GM18870 (cell line): ENCODE measurements at regions not wholly inside any gene's neighbourhood (a gene's known extent, or its start where the extent isn't known, plus 50 kb on each side); places are given as distances from the start of the nearest gene placed in this dataset.

Experiments used
- ATAC-seq: cut with Tn5 transposase; IDR thresholded peaks from one replicate; pipeline ENCODE4 v1.9.1; 2021; ENCODE audit warnings: moderate library complexity; ENCODE audit not compliant: unreplicated experiment

DNA sequence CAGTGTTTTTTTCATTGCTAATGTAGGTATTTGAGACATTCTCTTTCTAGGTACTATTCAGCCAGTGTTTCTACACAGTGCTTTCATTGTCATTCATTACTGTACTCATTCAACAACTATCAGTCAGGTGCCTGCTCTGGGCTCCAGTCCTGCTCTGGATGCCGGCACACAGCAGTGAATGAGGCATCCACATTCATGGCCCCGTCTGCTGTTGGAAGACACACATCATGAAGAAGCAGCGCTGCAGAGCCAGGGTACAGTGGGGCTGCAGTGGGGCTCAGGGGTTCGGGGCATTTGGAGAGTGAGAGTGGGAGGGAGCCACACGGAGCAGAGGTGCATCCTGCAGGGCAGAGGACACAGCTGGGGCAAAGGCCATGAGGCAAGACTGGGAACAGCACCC lies 737.2 kb upstream of the RAB6C start:
- no peak for ATAC-seq

GRCh38 chr2:129247751-129248150 lies 731.7 kb upstream of the RAB6C start:
- ATAC-seq: no peak

DNA sequence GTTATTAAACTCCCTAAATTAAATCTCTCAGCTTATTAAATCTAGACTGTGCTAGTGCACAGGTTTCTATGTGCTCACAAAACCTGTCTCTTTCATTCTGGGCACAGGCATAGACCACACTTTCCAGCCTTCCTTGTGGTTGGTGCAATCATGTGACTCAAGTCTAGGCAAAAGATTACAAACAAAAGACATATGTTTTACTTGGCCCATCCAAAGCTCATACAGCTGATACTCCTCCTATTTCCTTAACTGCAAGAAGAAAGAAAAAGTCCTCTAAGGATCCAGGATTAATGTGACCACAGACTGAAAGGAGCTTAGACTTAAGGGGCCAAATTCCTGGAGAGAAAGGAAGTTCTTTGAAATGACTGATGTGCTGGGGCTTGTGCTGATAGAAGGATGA lies 731.3 kb upstream of the RAB6C start:
- ATAC-seq: no peak

DNA sequence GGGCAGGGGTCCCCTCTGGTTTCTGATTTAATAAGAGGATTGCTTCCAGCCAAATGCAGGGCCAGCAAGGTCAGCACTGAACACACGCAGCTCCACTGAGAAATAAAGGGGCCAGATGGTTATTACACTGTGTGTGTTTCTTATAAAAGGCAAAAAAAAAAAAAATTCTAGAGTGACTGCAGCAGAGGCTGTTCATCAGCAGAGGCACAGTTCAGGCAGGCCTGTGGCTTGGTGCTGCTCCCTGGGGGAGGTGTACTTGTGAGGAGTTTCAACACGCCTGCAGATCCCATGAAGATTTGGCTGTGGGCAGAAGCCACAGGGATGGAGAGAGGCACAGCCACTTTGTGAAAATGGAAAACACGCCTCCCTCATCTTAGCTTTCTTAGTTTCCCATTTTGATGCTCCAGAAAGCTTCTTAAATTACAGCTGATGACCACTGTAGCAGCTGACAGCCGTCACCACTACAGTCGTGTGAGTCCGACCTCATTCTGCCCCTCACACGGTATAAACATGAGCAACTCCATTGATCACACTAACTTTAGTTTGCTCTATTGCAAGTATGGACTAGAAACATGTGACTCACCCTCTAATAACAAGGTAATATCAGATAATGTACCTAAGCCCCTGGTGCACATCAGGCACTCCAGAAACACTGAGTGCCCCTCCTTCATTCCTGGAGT lies 726.5 kb upstream of the RAB6C start:
- ATAC-seq: no peak

DNA sequence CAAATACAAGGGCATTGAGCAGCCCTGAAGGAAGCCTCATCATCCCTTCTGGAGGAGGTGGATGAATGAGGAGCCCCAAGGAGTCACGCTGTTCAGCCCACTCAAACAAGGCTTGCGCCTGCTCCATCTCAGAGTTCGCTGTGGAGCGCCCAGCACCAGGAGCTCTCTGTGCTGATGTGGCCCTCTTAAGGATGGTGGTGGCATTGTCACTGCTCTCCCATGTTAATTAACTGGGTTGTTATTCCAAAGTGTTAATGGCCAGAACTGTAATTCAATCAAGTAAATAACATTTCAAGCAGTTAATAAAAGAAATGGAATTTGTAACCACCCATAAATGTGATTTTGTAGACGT lies 726.0 kb upstream of the RAB6C start:
- ATAC-seq: no peak

DNA sequence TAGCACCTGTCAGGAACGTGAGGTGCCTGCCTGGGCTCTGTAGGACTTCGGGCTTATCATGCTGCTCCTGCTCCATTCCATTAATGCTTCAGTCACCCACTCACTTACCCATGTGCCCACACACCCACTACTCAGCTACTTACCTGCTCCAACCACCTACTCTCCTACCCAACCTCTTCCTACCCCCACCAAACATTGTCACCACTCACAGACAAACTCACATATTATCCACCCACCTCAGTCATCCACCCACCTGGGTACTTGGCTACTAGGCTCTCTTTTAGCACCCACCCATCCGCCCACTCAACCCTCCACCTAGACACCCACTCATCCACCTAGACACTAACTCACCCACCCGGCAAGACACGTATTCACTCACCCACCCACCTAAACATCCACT lies 724.7 kb upstream of the RAB6C start:
- no peak for ATAC-seq

- ATAC-seq: no peak
Observed at GRCh38 chr2:129255610-129256313, 723.7 kb upstream of the RAB6C start.

- ATAC-seq: no peak
Observed at GRCh38 chr2:129256642-129257041, 722.8 kb upstream of the RAB6C start.

DNA sequence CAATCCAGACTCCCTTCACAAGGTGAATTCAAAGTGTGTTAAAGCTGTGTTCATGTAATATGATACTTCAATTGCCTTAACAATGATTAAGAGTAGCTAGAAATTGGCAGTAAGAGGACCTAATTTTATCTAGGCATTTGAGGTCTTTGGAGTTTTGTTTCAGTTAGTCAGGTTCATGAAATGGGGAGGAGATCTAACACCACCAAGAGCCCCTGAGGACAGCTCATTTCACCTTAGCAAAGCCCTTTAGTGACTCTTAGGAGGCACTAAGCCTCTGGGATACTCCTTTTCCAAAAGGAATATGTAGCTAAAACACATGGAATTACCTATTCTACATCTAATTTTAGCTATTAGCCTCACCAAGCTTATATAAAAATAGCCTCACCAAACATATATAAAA lies 716.5 kb upstream of the RAB6C start:
- no peak for ATAC-seq

GRCh38 chr2:129263939-129264338 lies 715.5 kb upstream of the RAB6C start:
- no peak for ATAC-seq

- no peak for ATAC-seq
Observed at GRCh38 chr2:129267559-129267958, 711.9 kb upstream of the RAB6C start.

- ATAC-seq: no peak
Observed at GRCh38 chr2:129273266-129274037, 706.0 kb upstream of the RAB6C start.

- no peak for ATAC-seq
Observed at GRCh38 chr2:129274038-129274415, 705.4 kb upstream of the RAB6C start.

- ATAC-seq: no peak
Observed at GRCh38 chr2:129274918-129275317, 704.5 kb upstream of the RAB6C start.

DNA sequence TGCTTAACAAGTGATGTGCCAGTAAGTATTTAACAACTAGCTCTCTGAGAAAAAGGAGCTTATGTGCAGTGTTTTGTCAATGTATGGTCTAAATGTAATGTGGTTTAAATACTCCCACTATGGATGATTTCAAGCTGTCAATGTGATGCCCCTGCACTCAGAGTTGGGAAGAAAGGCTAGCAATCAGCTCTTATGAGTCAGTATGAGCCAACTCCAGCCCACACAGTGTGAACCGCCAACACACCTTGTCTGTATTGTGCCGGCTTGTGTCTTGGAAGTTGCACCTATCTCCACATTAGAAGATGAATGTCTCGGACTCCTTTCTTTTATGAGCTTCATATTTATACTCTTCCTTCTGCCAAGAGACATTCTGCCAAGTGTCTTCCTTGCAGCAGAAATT lies 703.8 kb upstream of the RAB6C start:
- ATAC-seq: no peak

- ATAC-seq: no peak
Observed at GRCh38 chr2:129276978-129277584, 702.4 kb upstream of the RAB6C start.

DNA sequence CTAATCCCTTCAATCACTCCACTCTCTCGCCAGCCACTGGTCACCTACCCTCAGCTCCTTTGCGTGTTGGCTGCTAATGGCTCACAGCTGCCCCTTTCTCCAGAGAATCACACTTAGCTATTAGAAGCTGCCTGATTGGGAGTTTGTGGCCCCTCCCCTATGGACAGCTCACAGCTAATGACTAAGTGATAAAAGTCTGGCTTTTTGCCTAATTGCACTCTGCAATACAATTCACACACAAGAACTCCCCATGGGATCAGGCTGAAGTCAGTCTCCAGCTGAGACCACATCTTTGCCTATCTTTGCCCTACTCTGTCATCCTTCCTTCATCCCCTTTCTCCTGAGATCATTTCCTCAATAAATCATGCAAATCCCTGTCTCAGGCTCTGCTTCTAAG lies 701.9 kb upstream of the RAB6C start:
- no peak for ATAC-seq

DNA sequence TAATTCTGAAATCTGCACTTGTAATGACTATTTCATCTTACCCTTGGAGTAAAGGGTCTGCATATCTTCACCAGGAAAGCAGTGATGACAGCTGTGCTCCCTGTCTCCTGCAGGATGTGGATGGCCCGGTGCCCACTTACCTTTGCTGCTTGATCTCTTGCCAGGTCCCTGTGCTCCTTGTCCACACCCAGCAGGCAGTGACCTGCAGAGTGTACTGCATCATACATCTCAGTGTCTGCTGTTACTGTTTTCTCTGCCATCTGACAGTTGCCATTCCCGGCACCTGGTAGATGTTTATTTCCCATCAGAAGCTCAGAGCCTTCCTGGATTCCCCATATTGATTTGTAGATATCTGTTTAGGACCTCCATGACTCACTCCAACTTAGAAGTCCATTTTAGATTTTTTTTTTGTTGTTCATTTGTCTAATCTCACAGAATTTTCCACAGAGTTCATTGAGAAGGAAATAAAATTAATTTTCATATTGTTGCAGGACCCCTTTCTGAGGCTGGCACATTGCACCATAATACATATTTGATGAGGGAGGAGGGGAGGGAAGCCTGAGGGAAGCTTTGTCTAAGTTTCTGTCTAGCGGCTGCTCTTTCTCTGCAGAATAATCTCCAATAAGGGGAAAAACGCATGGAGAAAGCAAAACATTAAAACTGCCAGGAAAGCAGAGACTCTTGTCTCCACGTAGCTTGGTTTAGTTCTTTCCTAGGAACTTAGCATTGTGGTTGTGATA lies 697.5 kb upstream of the RAB6C start:
- no peak for ATAC-seq

GRCh38 chr2:129285012-129285411 lies 694.5 kb upstream of the RAB6C start:
- ATAC-seq: no peak

DNA sequence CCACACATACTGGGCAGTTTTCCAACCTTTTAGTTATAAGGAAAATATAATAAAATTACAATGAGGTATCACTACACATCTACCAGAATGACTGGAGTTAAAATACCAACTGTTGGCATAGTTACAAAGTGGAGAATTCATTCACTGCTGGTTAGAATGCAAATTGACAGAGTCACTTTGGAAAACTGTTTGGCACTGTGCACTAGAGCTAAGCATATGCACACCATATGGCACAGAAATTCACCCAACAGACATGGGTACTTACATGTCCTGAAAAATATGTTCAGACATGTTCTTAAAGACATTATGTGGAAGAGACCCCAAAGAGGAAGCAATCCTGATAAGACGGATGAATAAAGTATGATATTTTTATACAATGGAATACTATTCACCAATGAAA lies 686.1 kb upstream of the RAB6C start:
- no peak for ATAC-seq

DNA sequence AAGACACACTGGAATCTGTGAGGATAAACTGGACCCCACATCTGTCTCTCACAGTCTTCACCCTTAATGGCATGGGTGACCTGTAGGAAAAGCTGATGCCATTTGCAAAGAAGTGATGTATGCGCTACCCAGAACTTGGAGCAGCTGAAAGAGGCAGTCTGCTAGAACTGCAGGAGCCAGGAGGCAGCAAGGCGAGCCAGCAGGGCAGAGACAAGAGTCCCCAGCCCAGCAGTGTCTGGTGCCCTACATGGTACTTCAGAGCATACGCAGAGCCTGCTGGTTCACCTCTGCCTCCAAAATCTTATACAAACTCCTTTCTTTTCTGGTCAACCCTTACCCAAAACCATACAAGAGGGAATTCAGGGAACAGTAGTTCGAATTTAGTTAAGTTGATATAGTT lies 683.1 kb upstream of the RAB6C start:
- ATAC-seq: no peak
